ENCODE measurements at regions not wholly inside any gene's neighbourhood (a gene's known extent, or its start where the extent isn't known, plus 50 kb on each side); places are given as distances from the start of the nearest gene placed in this dataset.
"Not testable (repeated sequence)": the region's sequence is repeated elsewhere in the genome, so short reads cannot be mapped to it uniquely, and the experiment has no call there.

GRCh38 chr2:180238729-180239128 is 231.6 kb upstream of the CWC22 start:
- Histone ChIP-seq H3K4me1 (ENCODE audit: insufficient read depth, low read length) (no peaks in the 10 kb centered on the region), H3K27ac (ENCODE audit: low read length) (no peak overlapping the region), H3K27me3 (ENCODE audit: insufficient read depth, low read length) (no peaks in the 10 kb centered on the region), H3K9me3 (ENCODE audit: insufficient read depth, low read depth, low read length) (no peaks in the 10 kb centered on the region), H3K36me3 (ENCODE audit: insufficient read depth, low read depth, low read length) (no peaks in the 10 kb centered on the region), H3K9ac (ENCODE audit: low read depth, low read length) (no peak overlapping the region), H3K4me3 (ENCODE audit: low read length) (no peak overlapping the region)

GRCh38 chr2:180236061-180236460 is 229.0 kb upstream of the CWC22 start:
- not testable (repeated sequence) for H3K27ac ChIP-seq (ENCODE audit: low read length); H3K9me3 ChIP-seq (ENCODE audit: insufficient read depth, low read depth, low read length); H3K4me3 ChIP-seq (ENCODE audit: low read length); H3K27me3 ChIP-seq (ENCODE audit: insufficient read depth, low read length); H3K9ac ChIP-seq (ENCODE audit: low read depth, low read length); H3K4me1 ChIP-seq (ENCODE audit: insufficient read depth, low read length); H3K36me3 ChIP-seq (ENCODE audit: insufficient read depth, low read depth, low read length)

GRCh38 chr2:180235506-180235905 is 228.4 kb upstream of the CWC22 start:
- not testable (repeated sequence) for H3K4me3 ChIP-seq (ENCODE audit: low read length); H3K36me3 ChIP-seq (ENCODE audit: insufficient read depth, low read depth, low read length); H3K4me1 ChIP-seq (ENCODE audit: insufficient read depth, low read length); H3K27ac ChIP-seq (ENCODE audit: low read length); H3K9ac ChIP-seq (ENCODE audit: low read depth, low read length); H3K27me3 ChIP-seq (ENCODE audit: insufficient read depth, low read length); H3K9me3 ChIP-seq (ENCODE audit: insufficient read depth, low read depth, low read length)

- H3K4me1 ChIP-seq (ENCODE audit: insufficient read depth, low read length); H3K27ac ChIP-seq (ENCODE audit: low read length); H3K9me3 ChIP-seq (ENCODE audit: insufficient read depth, low read depth, low read length); H3K4me3 ChIP-seq (ENCODE audit: low read length); H3K36me3 ChIP-seq (ENCODE audit: insufficient read depth, low read depth, low read length); H3K27me3 ChIP-seq (ENCODE audit: insufficient read depth, low read length); H3K9ac ChIP-seq (ENCODE audit: low read depth, low read length): not testable (repeated sequence)
Observed at GRCh38 chr2:180234991-180235390, 227.9 kb upstream of the CWC22 start.

- Histone ChIP-seq H3K27me3 (ENCODE audit: insufficient read depth, low read length) (no peaks in the 10 kb centered on the region), H3K4me3 (ENCODE audit: low read length) (no peak overlapping the region), H3K9me3 (ENCODE audit: insufficient read depth, low read depth, low read length) (0 out of 2 replicates have a peak, but pooled peaks cover 1% of the 10 kb centered on the region), H3K9ac (ENCODE audit: low read depth, low read length) (no peak overlapping the region), H3K27ac (ENCODE audit: low read length) (no peak overlapping the region), H3K4me1 (ENCODE audit: insufficient read depth, low read length) (no peaks in the 10 kb centered on the region), H3K36me3 (ENCODE audit: insufficient read depth, low read depth, low read length) (no peaks in the 10 kb centered on the region)
Observed at GRCh38 chr2:180231015-180231414, 223.9 kb upstream of the CWC22 start.

GRCh38 chr2:180227461-180227860 is 220.4 kb upstream of the CWC22 start:
- no peak overlapping the region for H3K9ac ChIP-seq (ENCODE audit: low read depth, low read length)
- H3K36me3 ChIP-seq (ENCODE audit: insufficient read depth, low read depth, low read length) = no peaks in the 10 kb centered on the region
- H3K4me3 ChIP-seq (ENCODE audit: low read length) = no peak overlapping the region
- H3K9me3 ChIP-seq (ENCODE audit: insufficient read depth, low read depth, low read length) = peaks cover 14% of the 10 kb centered on the region; the same call in 1 of the 2 replicates
- H3K27me3 ChIP-seq (ENCODE audit: insufficient read depth, low read length) = no peaks in the 10 kb centered on the region
- no peaks in the 10 kb centered on the region for H3K4me1 ChIP-seq (ENCODE audit: insufficient read depth, low read length)
- no peak overlapping the region for H3K27ac ChIP-seq (ENCODE audit: low read length)

GRCh38 chr2:180225118-180225517 is 218.0 kb upstream of the CWC22 start:
- Histone ChIP-seq H3K36me3 (ENCODE audit: insufficient read depth, low read depth, low read length) (no peaks in the 10 kb centered on the region), H3K9me3 (ENCODE audit: insufficient read depth, low read depth, low read length) (peaks cover 14% of the 10 kb centered on the region; the same call in 1 of the 2 replicates), H3K9ac (ENCODE audit: low read depth, low read length) (no peak overlapping the region), H3K4me3 (ENCODE audit: low read length) (no peak overlapping the region), H3K27ac (ENCODE audit: low read length) (no peak overlapping the region), H3K27me3 (ENCODE audit: insufficient read depth, low read length) (no peaks in the 10 kb centered on the region), H3K4me1 (ENCODE audit: insufficient read depth, low read length) (no peaks in the 10 kb centered on the region)

- Histone ChIP-seq H3K9ac (ENCODE audit: low read depth, low read length) (no peak overlapping the region), H3K36me3 (ENCODE audit: insufficient read depth, low read depth, low read length) (no peaks in the 10 kb centered on the region), H3K27me3 (ENCODE audit: insufficient read depth, low read length) (no peaks in the 10 kb centered on the region), H3K9me3 (ENCODE audit: insufficient read depth, low read depth, low read length) (peaks cover 14% of the 10 kb centered on the region; the same call in 1 of the 2 replicates), H3K27ac (ENCODE audit: low read length) (no peak overlapping the region), H3K4me1 (ENCODE audit: insufficient read depth, low read length) (no peaks in the 10 kb centered on the region), H3K4me3 (ENCODE audit: low read length) (no peak overlapping the region)
Observed at GRCh38 chr2:180222644-180223043, 215.5 kb upstream of the CWC22 start.

GRCh38 chr2:180219491-180219890 is 212.4 kb upstream of the CWC22 start:
- Histone ChIP-seq H3K36me3 (ENCODE audit: insufficient read depth, low read depth, low read length) (no peaks in the 10 kb centered on the region), H3K27ac (ENCODE audit: low read length) (no peak overlapping the region), H3K9ac (ENCODE audit: low read depth, low read length) (no peak overlapping the region)

GRCh38 chr2:180208841-180209240 is 201.7 kb upstream of the CWC22 start:
- Histone ChIP-seq H3K9ac (ENCODE audit: low read depth, low read length) (no peak overlapping the region), H3K27me3 (ENCODE audit: insufficient read depth, low read length) (no peaks in the 10 kb centered on the region)

More at GRCh38 chr2:180219491-180219890, 212.4 kb upstream of the CWC22 start:
- Histone ChIP-seq H3K4me3 (ENCODE audit: low read length) (no peak overlapping the region), H3K4me1 (ENCODE audit: insufficient read depth, low read length) (no peaks in the 10 kb centered on the region), H3K27me3 (ENCODE audit: insufficient read depth, low read length) (no peaks in the 10 kb centered on the region), H3K9me3 (ENCODE audit: insufficient read depth, low read depth, low read length) (no peaks in the 10 kb centered on the region; the same call in 1 of the 2 replicates)

GRCh38 chr2:180205621-180206235 is 198.6 kb upstream of the CWC22 start:
- Histone ChIP-seq H3K36me3 (ENCODE audit: insufficient read depth, low read depth, low read length) (no peaks in the 10 kb centered on the region), H3K4me1 (ENCODE audit: insufficient read depth, low read length) (0 out of 2 replicates have a peak, but pooled peaks cover 6% of the 10 kb centered on the region), H3K27ac (ENCODE audit: low read length) (no peak overlapping the region)

More at GRCh38 chr2:180208841-180209240, 201.7 kb upstream of the CWC22 start:
- no peak overlapping the region for H3K4me3 ChIP-seq (ENCODE audit: low read length)
- no peaks in the 10 kb centered on the region for H3K4me1 ChIP-seq (ENCODE audit: insufficient read depth, low read length)
- H3K9me3 ChIP-seq (ENCODE audit: insufficient read depth, low read depth, low read length) = no peaks in the 10 kb centered on the region
- H3K36me3 ChIP-seq (ENCODE audit: insufficient read depth, low read depth, low read length) = no peaks in the 10 kb centered on the region
- H3K27ac ChIP-seq (ENCODE audit: low read length) = no peak overlapping the region

GRCh38 chr2:180203972-180204371 is 196.9 kb upstream of the CWC22 start:
- H3K4me1 ChIP-seq (ENCODE audit: insufficient read depth, low read length) = 0 out of 2 replicates have a peak, but pooled peaks cover 6% of the 10 kb centered on the region
- no peaks in the 10 kb centered on the region for H3K36me3 ChIP-seq (ENCODE audit: insufficient read depth, low read depth, low read length)
- H3K27ac ChIP-seq (ENCODE audit: low read length) = no peak overlapping the region
- H3K27me3 ChIP-seq (ENCODE audit: insufficient read depth, low read length) = no peaks in the 10 kb centered on the region
- no peak overlapping the region for H3K4me3 ChIP-seq (ENCODE audit: low read length)
- no peaks in the 10 kb centered on the region for H3K9me3 ChIP-seq (ENCODE audit: insufficient read depth, low read depth, low read length)
- H3K9ac ChIP-seq (ENCODE audit: low read depth, low read length) = no peak overlapping the region

More at GRCh38 chr2:180205621-180206235, 198.6 kb upstream of the CWC22 start:
- Histone ChIP-seq H3K27me3 (ENCODE audit: insufficient read depth, low read length) (no peaks in the 10 kb centered on the region), H3K9ac (ENCODE audit: low read depth, low read length) (no peak overlapping the region), H3K9me3 (ENCODE audit: insufficient read depth, low read depth, low read length) (no peaks in the 10 kb centered on the region), H3K4me3 (ENCODE audit: low read length) (no peak overlapping the region)
